Ovary (tissue), 3 donors: ENCODE measurements at regions not wholly inside any gene's neighbourhood (a gene's known extent, or its start where the extent isn't known, plus 50 kb on each side); places are given as distances from the start of the nearest gene placed in this dataset.

ENCODE experiments used
- EP300 ChIP-seq: sonication (generic); formaldehyde crosslinking; IDR thresholded peaks from one replicate; pipeline ENCODE4 v1.6.1; 2017; ENCODE audit warnings: antibody characterized with exemption
- TF ChIP-seq, protein P1 (sequence below), 3 donors: fragments of 450-650 bp in 2 of 3; fragments of 200-600 bp in 1 of 3; IDR thresholded peaks; one replicate each; pipeline versions ENCODE4 v1.5.1 to v1.8.0; 2016 to 2022; ENCODE audit warnings: antibody characterized with exemption in 3 of 3, mild to moderate bottlenecking in 1 of 3
- donor health status: DM: no; HTN: no; CAD: no.

DNA sequence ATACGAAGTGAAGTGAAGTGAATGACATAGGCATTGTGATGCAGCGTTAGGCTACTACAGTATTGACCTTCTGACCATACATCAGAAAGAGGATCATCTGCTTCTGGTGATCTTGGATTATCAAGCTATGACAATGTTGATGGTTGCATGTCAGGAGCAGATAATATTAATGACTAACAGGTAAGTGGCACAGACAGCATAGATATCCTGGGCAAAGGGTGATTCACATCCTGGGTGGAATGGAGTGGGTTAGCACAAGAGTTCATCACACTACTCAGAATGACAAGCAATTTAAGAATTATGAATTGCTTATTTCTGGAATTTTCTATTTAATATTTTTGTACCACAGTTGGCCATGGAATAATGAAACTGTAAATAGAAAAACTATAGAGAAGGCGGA, 397.9 kb upstream of the ATP2B1 start:
- TF ChIP-seq, protein P1, sequence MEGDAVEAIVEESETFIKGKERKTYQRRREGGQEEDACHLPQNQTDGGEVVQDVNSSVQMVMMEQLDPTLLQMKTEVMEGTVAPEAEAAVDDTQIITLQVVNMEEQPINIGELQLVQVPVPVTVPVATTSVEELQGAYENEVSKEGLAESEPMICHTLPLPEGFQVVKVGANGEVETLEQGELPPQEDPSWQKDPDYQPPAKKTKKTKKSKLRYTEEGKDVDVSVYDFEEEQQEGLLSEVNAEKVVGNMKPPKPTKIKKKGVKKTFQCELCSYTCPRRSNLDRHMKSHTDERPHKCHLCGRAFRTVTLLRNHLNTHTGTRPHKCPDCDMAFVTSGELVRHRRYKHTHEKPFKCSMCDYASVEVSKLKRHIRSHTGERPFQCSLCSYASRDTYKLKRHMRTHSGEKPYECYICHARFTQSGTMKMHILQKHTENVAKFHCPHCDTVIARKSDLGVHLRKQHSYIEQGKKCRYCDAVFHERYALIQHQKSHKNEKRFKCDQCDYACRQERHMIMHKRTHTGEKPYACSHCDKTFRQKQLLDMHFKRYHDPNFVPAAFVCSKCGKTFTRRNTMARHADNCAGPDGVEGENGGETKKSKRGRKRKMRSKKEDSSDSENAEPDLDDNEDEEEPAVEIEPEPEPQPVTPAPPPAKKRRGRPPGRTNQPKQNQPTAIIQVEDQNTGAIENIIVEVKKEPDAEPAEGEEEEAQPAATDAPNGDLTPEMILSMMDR (IDR thresholded peaks at IDR 0.05), result no peak
- no peak for TF ChIP-seq EP300
